Panc1 (cell line): ENCODE measurements at regions not wholly inside any gene's neighbourhood (a gene's known extent, or its start where the extent isn't known, plus 50 kb on each side); places are given as distances from the start of the nearest gene placed in this dataset.

ENCODE experiments used
- POLR2AphosphoS5 ChIP-seq: IDR thresholded peaks from 2 replicates; pipeline ENCODE4 v1.6.1; 2012; ENCODE audit warnings: mild to moderate bottlenecking, low read depth, low read length, moderate library complexity
- TF ChIP-seq, protein P1 (sequence below), 2 experiments: IDR thresholded peaks; 2 replicates each; pipeline ENCODE4 v1.6.1; 2011 to 2012; ENCODE audit warnings: low read depth in 2 of 2, control low read depth in 1 of 2, low read length in 1 of 2, mild to moderate bottlenecking in 1 of 2, moderate library complexity in 1 of 2; ENCODE audit not compliant: insufficient read depth in 1 of 2

DNA sequence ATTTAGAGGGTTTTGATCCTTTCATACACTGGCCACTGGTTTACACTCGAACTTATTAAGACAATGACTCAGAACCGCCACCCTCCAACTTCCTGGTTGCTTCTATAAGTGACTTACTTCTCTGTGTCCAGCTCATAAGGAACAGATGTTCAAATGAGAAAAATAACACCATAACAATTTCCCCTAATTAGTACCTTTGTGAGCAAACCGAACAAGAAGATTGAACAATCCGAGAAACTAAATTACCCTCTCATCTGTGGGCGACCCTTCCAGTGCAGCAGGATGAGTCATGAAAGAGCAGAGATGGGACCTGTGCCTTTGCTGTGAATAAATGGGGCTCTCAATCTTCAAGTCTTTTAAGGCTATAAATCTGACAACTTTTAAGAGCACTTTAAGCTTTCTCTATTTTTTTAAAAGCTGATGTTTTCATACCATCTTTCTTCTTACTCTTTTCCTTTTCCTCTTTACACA is 146.8 kb upstream of the RASSF8 start:
- TF ChIP-seq POLR2AphosphoS5, result no peak
- TF ChIP-seq, protein P1, sequence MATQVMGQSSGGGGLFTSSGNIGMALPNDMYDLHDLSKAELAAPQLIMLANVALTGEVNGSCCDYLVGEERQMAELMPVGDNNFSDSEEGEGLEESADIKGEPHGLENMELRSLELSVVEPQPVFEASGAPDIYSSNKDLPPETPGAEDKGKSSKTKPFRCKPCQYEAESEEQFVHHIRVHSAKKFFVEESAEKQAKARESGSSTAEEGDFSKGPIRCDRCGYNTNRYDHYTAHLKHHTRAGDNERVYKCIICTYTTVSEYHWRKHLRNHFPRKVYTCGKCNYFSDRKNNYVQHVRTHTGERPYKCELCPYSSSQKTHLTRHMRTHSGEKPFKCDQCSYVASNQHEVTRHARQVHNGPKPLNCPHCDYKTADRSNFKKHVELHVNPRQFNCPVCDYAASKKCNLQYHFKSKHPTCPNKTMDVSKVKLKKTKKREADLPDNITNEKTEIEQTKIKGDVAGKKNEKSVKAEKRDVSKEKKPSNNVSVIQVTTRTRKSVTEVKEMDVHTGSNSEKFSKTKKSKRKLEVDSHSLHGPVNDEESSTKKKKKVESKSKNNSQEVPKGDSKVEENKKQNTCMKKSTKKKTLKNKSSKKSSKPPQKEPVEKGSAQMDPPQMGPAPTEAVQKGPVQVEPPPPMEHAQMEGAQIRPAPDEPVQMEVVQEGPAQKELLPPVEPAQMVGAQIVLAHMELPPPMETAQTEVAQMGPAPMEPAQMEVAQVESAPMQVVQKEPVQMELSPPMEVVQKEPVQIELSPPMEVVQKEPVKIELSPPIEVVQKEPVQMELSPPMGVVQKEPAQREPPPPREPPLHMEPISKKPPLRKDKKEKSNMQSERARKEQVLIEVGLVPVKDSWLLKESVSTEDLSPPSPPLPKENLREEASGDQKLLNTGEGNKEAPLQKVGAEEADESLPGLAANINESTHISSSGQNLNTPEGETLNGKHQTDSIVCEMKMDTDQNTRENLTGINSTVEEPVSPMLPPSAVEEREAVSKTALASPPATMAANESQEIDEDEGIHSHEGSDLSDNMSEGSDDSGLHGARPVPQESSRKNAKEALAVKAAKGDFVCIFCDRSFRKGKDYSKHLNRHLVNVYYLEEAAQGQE (IDR thresholded peaks at IDR 0.05; ENCODE audit: insufficient read depth in 1 of 2, low read depth in 2 of 2, low read length in 1 of 2), result no peak
